K562 (cell line): ENCODE measurements at regions not wholly inside any gene's neighbourhood (a gene's known extent, or its start where the extent isn't known, plus 50 kb on each side); places are given as distances from the start of the nearest gene placed in this dataset.

Experiments
- ATAC-seq: fragments of 200-7000 bp; cut with Tn5 transposase; 3 replicates; pipeline ENCODE4 v1.9.1; 2020; ENCODE audit warnings: moderate library complexity
- BruUV-seq: library from RNA; stranded (reverse); fragments of 400-500 nt; replicated peaks from 2 replicates; lab custom pipeline; 2021; lab: Mats Ljungman, UMichigan
- CTCF ChIA-PET: fragments of 300-600 bp; formaldehyde crosslinking; extraction: SDS; loops from one replicate; lab custom pipeline; 2021; ENCODE audit warnings: low intra/inter-chr PET ratio; lab: Yijun Ruan, JAX
- POLR2A ChIA-PET: fragments of 300-600, 350-650 bp; sonication (Branson Sonifier 250); formaldehyde crosslinking; extraction: SDS; loops from one replicate; lab custom pipeline; 2021; ENCODE audit warnings: antibody characterized with exemption, inconsistent platforms; lab: Yijun Ruan, JAX
- DNase-seq, 4 experiments: peaks; one replicate each; pipeline versions ENCODE4 v3.0.0 to v3.0.0-alpha.2; 2011 to 2018; ENCODE audit warnings: low spot score in 3 of 4, mixed read lengths in 3 of 4; ENCODE audit errors: extremely low read depth in 1 of 4
- FAIRE-seq: peaks from 2 replicates; lab custom pipeline; 2011; peaks lifted over from hg19 to GRCh38; lab: Jason Lieb, UNC
- H2AFZ ChIP-seq: 2 replicates; pipeline ENCODE4 v1.6.0; 2011; ENCODE audit warnings: low read depth, low read length, control low read depth, inconsistent platforms
- H3K27ac ChIP-seq: fragments of 200-600 bp; 3 replicates; pipeline ENCODE4 v1.8.0; 2011; ENCODE audit warnings: low read depth, mild to moderate bottlenecking, control low read depth, inconsistent platforms, low read length, moderate library complexity, mixed read lengths; ENCODE audit errors: extremely low read depth
- H3K27me3 ChIP-seq, 2 experiments: fragments of 300-600 bp in 1 of 2; 2 replicates in 1 of 2; 3 replicates in 1 of 2; pipeline versions ENCODE4 v1.6.0 to v1.8.0; 2011; ENCODE audit warnings: inconsistent platforms in 2 of 2, low read length in 2 of 2, mild to moderate bottlenecking in 1 of 2, mixed read lengths in 1 of 2, moderate library complexity in 1 of 2; ENCODE audit not compliant: control insufficient read depth in 2 of 2, insufficient read depth in 2 of 2
- H3K36me3 ChIP-seq: fragments of 300-600 bp; 3 replicates; pipeline ENCODE4 v1.8.0; 2011; ENCODE audit warnings: mild to moderate bottlenecking, low read length, inconsistent platforms; ENCODE audit not compliant: control insufficient read depth, insufficient read depth
- H3K4me1 ChIP-seq, 2 experiments: fragments of 200-600 bp in 1 of 2; replicated peaks in 1 of 2; 2 replicates in 1 of 2; 3 replicates in 1 of 2; pipeline versions ENCODE4 v1.5.1 to v1.8.0; 2011; ENCODE audit warnings: inconsistent platforms in 2 of 2, low read length in 2 of 2, mild to moderate bottlenecking in 1 of 2, mixed read lengths in 1 of 2, moderate library complexity in 1 of 2; ENCODE audit not compliant: control insufficient read depth in 2 of 2, insufficient read depth in 2 of 2
- H3K4me2 ChIP-seq: 2 replicates; pipeline ENCODE4 v1.6.1; 2011; ENCODE audit warnings: low read length, control low read depth, inconsistent platforms, mixed read lengths; ENCODE audit not compliant: insufficient read depth
- H3K4me3 ChIP-seq: fragments of 200-600 bp; sonication (generic), shearing (Covaris generic); 2 replicates; pipeline ENCODE4 v1.5.1; 2016; ENCODE audit warnings: control low read depth, inconsistent platforms
- H3K79me2 ChIP-seq: fragments of 200-600 bp; 3 replicates; pipeline ENCODE4 v1.8.0; 2011; ENCODE audit warnings: low read length, inconsistent platforms; ENCODE audit not compliant: control insufficient read depth, insufficient read depth
- H3K9ac ChIP-seq, 2 experiments: 2 replicates each; pipeline versions ENCODE4 v1.6.0 to v1.6.1; 2011; ENCODE audit warnings: low read depth in 2 of 2, low read length in 2 of 2, control low read depth in 1 of 2, inconsistent platforms in 1 of 2, mild to moderate bottlenecking in 1 of 2, mixed read lengths in 1 of 2; ENCODE audit not compliant: insufficient read depth in 1 of 2
- H3K9me1 ChIP-seq: one replicate; pipeline ENCODE4 v1.6.0; 2011; ENCODE audit warnings: inconsistent platforms, mild to moderate bottlenecking, low read length, moderate library complexity; ENCODE audit not compliant: control insufficient read depth, insufficient read depth
- H3K9me3 ChIP-seq: replicated peaks from 2 replicates; pipeline ENCODE4 v1.5.1; 2011; ENCODE audit warnings: low read depth, low read length, inconsistent platforms; ENCODE audit not compliant: control insufficient read depth, insufficient read depth
- H4K20me1 ChIP-seq: replicated peaks from 2 replicates; pipeline ENCODE4 v1.6.1; 2011; ENCODE audit warnings: low read length, inconsistent platforms, mixed read lengths; ENCODE audit not compliant: control insufficient read depth, insufficient read depth
- CBFA2T3 ChIP-seq: fragments of 450-650 bp; IDR thresholded peaks from 2 replicates; pipeline ENCODE4 v1.6.1; 2017
- COPS2 ChIP-seq: fragments of 450-650 bp; conservative IDR thresholded peaks from 2 replicates; pipeline ENCODE4 v1.6.1; 2016; ENCODE audit warnings: mild to moderate bottlenecking, moderate library complexity
- HMG20B ChIP-seq: fragments of 250-450 bp; sonication (Bioruptor Pico); IDR thresholded peaks from 2 replicates; pipeline ENCODE4 v1.5.0; 2021; ENCODE audit warnings: mild to moderate bottlenecking
- L3MBTL2 ChIP-seq: fragments of 450-650 bp; IDR thresholded peaks from 2 replicates; pipeline ENCODE4 v1.6.1; 2016; ENCODE audit warnings: mild to moderate bottlenecking, moderate library complexity
- NEUROD1 ChIP-seq: fragments of 150-350 bp; IDR thresholded peaks from 2 replicates; pipeline ENCODE4 v1.6.1; 2014; ENCODE audit warnings: borderline replicate concordance, low read length, low read depth; ENCODE audit not compliant: partially characterized antibody
- SMARCC2 ChIP-seq: fragments of 450-650 bp; IDR thresholded peaks from 2 replicates; pipeline ENCODE4 v1.6.1; 2017; ENCODE audit warnings: antibody characterized with exemption, moderate library complexity, mild to moderate bottlenecking, low read depth
- TGIF2 ChIP-seq: sonication (generic); formaldehyde crosslinking; IDR thresholded peaks from 2 replicates; pipeline ENCODE4 v1.8.1; 2022; ENCODE audit warnings: mild to moderate bottlenecking, missing genetic modification reagents, moderate library complexity
- ZNF583 ChIP-seq: fragments of 250-450 bp; sonication (Bioruptor Pico); IDR thresholded peaks from 2 replicates; pipeline ENCODE4 v1.4.0; 2020
- WGBS: fragments of 100-300 bp; shearing (Covaris generic); methylation state at CpG from one replicate; pipeline ENCODE4 v1.1.6; 2016; ENCODE audit warnings: low coverage, mixed read lengths; ENCODE audit not compliant: insufficient coverage; ENCODE audit errors: missing lambda C conversion rate; 5-methylcytosine and 5-hydroxymethylcytosine counted together
- in situ Hi-C: fragments of 300-500 bp; cut with MboI; formaldehyde crosslinking; loops from 4 replicates; pipeline ENCODE4 v1.15.0; 2018; ENCODE audit warnings: inconsistent platforms, mixed read lengths
- intact Hi-C: fragments of 100-400 bp; cut with micrococcal nuclease; formaldehyde crosslinking; loops from 2 replicates; pipeline ENCODE4 v1.14.2; 2022
- TF ChIP-seq, protein P1 (sequence below): sonication (generic); formaldehyde crosslinking; IDR thresholded peaks from 2 replicates; pipeline ENCODE4 v1.8.0; 2022; ENCODE audit warnings: missing genetic modification reagents, mild to moderate bottlenecking, moderate library complexity, borderline replicate concordance
- TF ChIP-seq, protein P2 (sequence below): fragments of 450-650 bp; IDR thresholded peaks from 2 replicates; pipeline ENCODE4 v1.6.1; 2016; ENCODE audit warnings: missing biosample characterization, missing genetic modification characterization

DNA sequence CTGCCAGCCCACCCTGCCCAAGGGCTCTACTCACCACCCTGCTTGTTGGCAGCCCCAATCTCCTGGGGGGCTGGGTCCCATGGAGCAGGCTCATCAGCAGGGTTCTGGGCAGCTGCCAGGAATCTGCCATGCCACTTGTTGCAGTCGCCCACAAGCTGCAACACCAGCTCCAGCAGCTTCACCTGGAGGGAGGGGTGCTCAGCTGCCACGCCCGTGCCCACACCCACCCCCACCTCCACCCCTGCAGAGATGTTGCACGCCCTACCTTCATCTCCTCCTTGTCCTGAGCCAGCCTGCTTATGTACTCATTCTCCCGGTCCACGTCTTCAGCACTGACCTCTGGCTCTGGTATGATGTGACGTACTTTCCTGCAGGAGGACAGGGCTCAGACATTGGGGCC lies 77.9 kb upstream of the C2CD4B start:
- H3K36me3 ChIP-seq = no peaks in the 10 kb centered on the region
- H3K4me3 ChIP-seq = no peak overlapping the region
- POLR2A ChIA-PET = interaction anchor here (1.1 kb wide), 1 partner anchor 11 kb away, joined by 3 read pairs; no protein-coding TSS in a partner anchor
- intact Hi-C loops = loop anchor here (10.0 kb wide), 1 partner anchor 158 kb away; no protein-coding TSS in a partner anchor
- DNase-seq = no peak
- no peaks in the 10 kb centered on the region for H3K9me3 ChIP-seq
- no peaks in the 10 kb centered on the region for H3K9me1 ChIP-seq
- H3K4me2 ChIP-seq = no peak overlapping the region
- no peak overlapping the region for H2AFZ ChIP-seq
- no peaks in the 10 kb centered on the region for H4K20me1 ChIP-seq
- in situ Hi-C loops = no loop called here
- peaks cover 0 to 8% of the 10 kb centered on the region in 2 experiments; a peak in 1 of 5 replicates for H3K27me3 ChIP-seq
- no TSS peak for BruUV-seq
- H3K9ac ChIP-seq = no peak overlapping the region
- CTCF ChIA-PET = no interaction called here
- TF ChIP-seq, protein P1, sequence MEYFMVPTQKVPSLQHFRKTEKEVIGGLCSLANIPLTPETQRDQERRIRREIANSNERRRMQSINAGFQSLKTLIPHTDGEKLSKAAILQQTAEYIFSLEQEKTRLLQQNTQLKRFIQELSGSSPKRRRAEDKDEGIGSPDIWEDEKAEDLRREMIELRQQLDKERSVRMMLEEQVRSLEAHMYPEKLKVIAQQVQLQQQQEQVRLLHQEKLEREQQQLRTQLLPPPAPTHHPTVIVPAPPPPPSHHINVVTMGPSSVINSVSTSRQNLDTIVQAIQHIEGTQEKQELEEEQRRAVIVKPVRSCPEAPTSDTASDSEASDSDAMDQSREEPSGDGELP (CRISPR knock-in tag) = no peak
- no peak for TF ChIP-seq ZNF583
- no peak for TF ChIP-seq L3MBTL2
- no peak for TF ChIP-seq SMARCC2
- TF ChIP-seq CBFA2T3 = no peak
- TF ChIP-seq HMG20B = no peak
- no peak for TF ChIP-seq TGIF2 (CRISPR knock-in tag)
- TF ChIP-seq NEUROD1 = no peak
- TF ChIP-seq, protein P2, sequence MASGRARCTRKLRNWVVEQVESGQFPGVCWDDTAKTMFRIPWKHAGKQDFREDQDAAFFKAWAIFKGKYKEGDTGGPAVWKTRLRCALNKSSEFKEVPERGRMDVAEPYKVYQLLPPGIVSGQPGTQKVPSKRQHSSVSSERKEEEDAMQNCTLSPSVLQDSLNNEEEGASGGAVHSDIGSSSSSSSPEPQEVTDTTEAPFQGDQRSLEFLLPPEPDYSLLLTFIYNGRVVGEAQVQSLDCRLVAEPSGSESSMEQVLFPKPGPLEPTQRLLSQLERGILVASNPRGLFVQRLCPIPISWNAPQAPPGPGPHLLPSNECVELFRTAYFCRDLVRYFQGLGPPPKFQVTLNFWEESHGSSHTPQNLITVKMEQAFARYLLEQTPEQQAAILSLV (tag) = no peak
- no peak for TF ChIP-seq COPS2
- TF ChIP-seq, all 486 proteins: peak for 0
- FAIRE-seq = no peak
- 5% methylated on average over 4 of the region's 7 CpGs for WGBS
- no peaks in the 10 kb centered on the region for H3K79me2 ChIP-seq
- H3K27ac ChIP-seq = no peak overlapping the region
- no peaks in the 10 kb centered on the region for H3K4me1 ChIP-seq
- no peak for ATAC-seq
